GM12874 (cell line): ENCODE measurements at regions not wholly inside any gene's neighbourhood (a gene's known extent, or its start where the extent isn't known, plus 50 kb on each side); places are given as distances from the start of the nearest gene placed in this dataset.

ENCODE experiments used
- CTCF ChIP-seq: IDR thresholded peaks from 2 replicates; pipeline ENCODE4 v1.5.1; 2011; ENCODE audit warnings: low read depth, mild to moderate bottlenecking, control low read depth, low read length, moderate library complexity; ENCODE audit not compliant: insufficient read depth

GRCh38 chr2:176504440-176504839 is 235.2 kb downstream of the MTX2 start:
- TF ChIP-seq CTCF = no peak

DNA sequence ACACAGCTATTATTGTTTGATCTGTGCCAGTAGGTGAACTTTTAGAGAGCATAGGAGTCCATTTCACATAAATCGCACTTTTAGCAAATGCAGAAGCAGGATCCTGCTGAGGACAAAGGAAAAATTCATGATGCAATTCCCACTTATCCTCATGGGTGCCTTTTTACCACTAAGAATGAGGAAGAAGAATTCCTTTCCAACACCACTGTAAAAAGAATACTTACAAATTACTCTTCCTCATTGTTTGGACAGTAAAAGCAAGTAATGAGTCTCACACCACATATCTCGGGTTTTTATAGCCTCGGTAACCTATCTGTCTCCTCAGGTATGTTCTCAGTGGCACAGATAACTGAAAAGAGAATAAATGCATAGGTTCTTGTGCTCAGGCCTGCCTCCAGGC is 238.5 kb downstream of the MTX2 start:
- no peak for TF ChIP-seq CTCF

DNA sequence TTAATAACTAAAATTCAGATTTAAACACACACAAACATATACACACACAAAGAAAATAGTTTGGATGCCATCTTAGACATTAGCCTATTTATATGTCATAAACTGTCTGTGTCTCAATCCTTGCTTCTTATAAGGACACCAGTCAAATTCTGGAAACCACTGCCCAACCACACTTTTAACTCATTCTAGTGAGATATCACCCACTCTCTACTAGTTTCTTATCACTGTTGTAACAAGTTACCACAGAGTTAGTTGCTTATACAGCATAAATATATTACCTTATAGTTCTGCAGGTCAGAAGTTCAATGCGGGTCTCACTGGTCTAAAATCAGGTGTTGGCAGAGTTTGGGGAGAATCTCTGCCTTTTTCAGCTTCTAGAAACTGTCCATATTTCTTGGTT is 239.1 kb downstream of the MTX2 start:
- no peak for TF ChIP-seq CTCF

DNA sequence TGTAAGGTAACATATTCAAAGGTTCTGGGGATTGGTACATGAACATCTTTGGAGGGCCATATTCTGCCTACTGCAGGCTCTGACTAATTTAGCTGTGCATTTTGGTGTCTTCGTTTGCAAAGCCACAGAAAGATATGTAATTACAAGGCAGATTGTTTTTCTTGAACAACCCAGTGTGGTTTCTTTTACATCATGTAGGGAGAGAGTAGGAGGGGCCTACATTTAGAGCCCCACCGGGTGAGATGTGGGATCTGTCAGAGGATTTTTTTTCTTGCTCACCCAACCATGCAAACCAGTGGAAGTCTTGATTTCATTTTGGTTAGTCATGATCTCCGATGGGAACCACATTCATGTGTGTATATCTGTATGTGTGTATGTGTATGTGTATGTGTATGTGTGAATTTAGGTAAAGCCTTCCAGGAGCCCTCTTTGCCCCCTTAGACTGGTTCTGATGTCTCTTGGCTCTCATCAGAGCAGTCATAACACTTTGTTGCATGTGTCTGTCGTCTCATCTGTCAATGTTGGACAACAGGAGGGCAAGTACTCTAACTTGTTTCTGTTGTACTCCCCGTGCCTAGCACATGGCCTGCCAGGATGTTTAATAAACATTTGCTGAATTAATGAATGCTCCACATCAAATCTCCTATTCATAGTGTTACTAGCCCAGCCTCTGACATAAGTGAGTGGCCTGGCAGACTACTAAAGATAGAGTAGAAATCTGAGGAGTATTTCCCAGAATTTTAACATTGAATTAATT is 239.9 kb downstream of the MTX2 start:
- TF ChIP-seq CTCF = no peak

DNA sequence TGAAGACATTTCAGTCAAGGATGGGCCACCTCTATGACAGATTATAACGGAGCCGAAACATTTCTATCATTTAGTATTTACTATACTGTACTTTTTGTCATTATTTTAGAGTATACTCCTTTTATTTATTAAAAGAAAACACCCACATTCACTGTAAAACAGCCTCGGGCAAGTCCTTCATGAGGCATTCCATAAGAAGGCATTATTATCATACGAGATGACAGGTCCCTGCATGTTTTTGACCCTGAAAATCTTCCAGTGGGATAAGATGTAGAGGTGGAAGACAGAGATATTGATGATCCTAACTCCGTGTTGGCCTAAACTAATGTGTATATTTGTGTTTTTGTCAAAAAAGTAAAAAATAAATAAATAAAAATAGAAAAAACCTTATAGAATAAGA is 245.0 kb downstream of the MTX2 start:
- TF ChIP-seq CTCF = no peak

- TF ChIP-seq CTCF = no peak
These were observed 245.7 kb downstream of the MTX2 start for GRCh38 chr2:176514805-176515500.

DNA sequence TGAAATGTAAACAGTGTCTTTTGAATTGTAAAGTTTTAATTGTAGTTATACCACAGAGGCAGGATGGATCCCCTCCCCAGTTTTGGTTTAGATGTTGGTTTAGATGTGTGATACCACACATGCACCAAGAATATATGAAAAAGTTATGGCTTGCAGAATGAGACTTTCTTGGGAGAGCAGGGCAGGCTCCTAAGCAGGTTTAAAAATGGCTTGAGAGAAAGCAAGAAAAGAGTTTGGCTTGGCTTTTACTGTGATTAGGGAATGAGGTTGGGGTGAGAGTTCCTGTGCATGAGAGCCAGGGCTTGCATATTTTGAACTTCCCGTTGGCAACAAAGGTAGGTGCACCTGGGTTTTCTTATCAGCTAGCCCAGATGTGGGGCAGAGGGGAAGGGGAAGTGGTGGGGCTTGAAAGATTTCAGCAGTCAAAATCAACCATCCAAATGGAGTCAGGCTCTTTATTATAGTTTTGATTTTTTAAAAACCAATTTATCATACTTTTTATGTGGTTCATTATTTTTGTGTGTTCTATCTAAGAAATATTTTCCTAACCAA is 246.9 kb downstream of the MTX2 start:
- TF ChIP-seq CTCF = no peak
